HEK293 (cell line): ENCODE measurements at regions not wholly inside any gene's neighbourhood (a gene's known extent, or its start where the extent isn't known, plus 50 kb on each side); places are given as distances from the start of the nearest gene placed in this dataset.

ENCODE experiments used
- ATF2 ChIP-seq: fragments of 450-650 bp; formaldehyde crosslinking; IDR thresholded peaks from 2 replicates; pipeline ENCODE4 v1.5.1; 2016; ENCODE audit warnings: missing biosample characterization, missing genetic modification characterization, low read depth
- BCL11A ChIP-seq: fragments of 450-650 bp; formaldehyde crosslinking; IDR thresholded peaks from 2 replicates; pipeline ENCODE4 v1.5.1; 2016; ENCODE audit warnings: low read depth, missing biosample characterization, missing genetic modification characterization
- REST ChIP-seq: fragments of 450-650 bp; formaldehyde crosslinking; IDR thresholded peaks from 2 replicates; pipeline ENCODE4 v1.5.1; 2016; ENCODE audit warnings: missing biosample characterization, missing genetic modification characterization
- YY1 ChIP-seq: fragments of 450-650 bp; formaldehyde crosslinking; IDR thresholded peaks from 2 replicates; pipeline ENCODE4 v1.5.1; 2018; ENCODE audit warnings: missing biosample characterization, missing genetic modification characterization
- ZFP69B ChIP-seq: fragments of 450-650 bp; formaldehyde crosslinking; IDR thresholded peaks from 2 replicates; pipeline ENCODE4 v1.5.1; 2016; ENCODE audit warnings: missing biosample characterization, missing genetic modification characterization
- ZNF274 ChIP-seq, 2 experiments: fragments of 200-500 bp in 1 of 2; fragments of 450-650 bp in 1 of 2; sonication (Bioruptor generic) in 1 of 2; formaldehyde crosslinking in 1 of 2; IDR thresholded peaks; 2 replicates each; pipeline versions ENCODE4 v1.5.1 to v1.6.1; 2014 to 2016; ENCODE audit warnings: borderline replicate concordance in 1 of 2, inconsistent platforms in 1 of 2, low read length in 1 of 2, missing biosample characterization in 1 of 2, missing genetic modification characterization in 1 of 2
- ZNF416 ChIP-seq: fragments of 450-650 bp; formaldehyde crosslinking; IDR thresholded peaks from 2 replicates; pipeline ENCODE4 v1.5.1; 2016; ENCODE audit warnings: missing biosample characterization, missing genetic modification characterization
- ZNF513 ChIP-seq: fragments of 450-650 bp; IDR thresholded peaks from 2 replicates; pipeline ENCODE4 v1.5.1; 2018; ENCODE audit warnings: missing biosample characterization, missing genetic modification characterization
- ZNF530 ChIP-seq: fragments of 450-650 bp; formaldehyde crosslinking; IDR thresholded peaks from 2 replicates; pipeline ENCODE4 v1.5.1; 2016; ENCODE audit warnings: low read depth, missing biosample characterization, missing genetic modification characterization
- TF ChIP-seq, protein P1 (sequence below): sonication (generic); formaldehyde crosslinking; IDR thresholded peaks from 2 replicates; pipeline ENCODE4 v1.8.1; 2022; ENCODE audit warnings: mild to moderate bottlenecking, moderate library complexity, missing genetic modification reagents
- TF ChIP-seq, protein P2 (sequence below): fragments of 450-650 bp; formaldehyde crosslinking; IDR thresholded peaks from 2 replicates; pipeline ENCODE4 v1.5.1; 2016; ENCODE audit warnings: missing biosample characterization, missing genetic modification characterization

GRCh38 chr14:86896701-86897100 lies 1096.3 kb downstream of the GALC start:
- TF ChIP-seq YY1 (tag by site-specific recombination) (no peak), ATF2 (no peak), ZNF530 (tag by site-specific recombination) (no peak), REST (no peak), BCL11A (tag by site-specific recombination) (no peak), ZNF274 (IDR thresholded peaks at IDR 0.05; ENCODE audit: low read length) (no peak), ZNF274 (tag by site-specific recombination; IDR thresholded peaks at IDR 0.05; ENCODE audit: borderline replicate concordance) (no peak), ZFP69B (tag by site-specific recombination) (no peak), ZNF416 (tag by site-specific recombination) (no peak), ZNF513 (tag by site-specific recombination) (no peak)
- TF ChIP-seq, protein P1, sequence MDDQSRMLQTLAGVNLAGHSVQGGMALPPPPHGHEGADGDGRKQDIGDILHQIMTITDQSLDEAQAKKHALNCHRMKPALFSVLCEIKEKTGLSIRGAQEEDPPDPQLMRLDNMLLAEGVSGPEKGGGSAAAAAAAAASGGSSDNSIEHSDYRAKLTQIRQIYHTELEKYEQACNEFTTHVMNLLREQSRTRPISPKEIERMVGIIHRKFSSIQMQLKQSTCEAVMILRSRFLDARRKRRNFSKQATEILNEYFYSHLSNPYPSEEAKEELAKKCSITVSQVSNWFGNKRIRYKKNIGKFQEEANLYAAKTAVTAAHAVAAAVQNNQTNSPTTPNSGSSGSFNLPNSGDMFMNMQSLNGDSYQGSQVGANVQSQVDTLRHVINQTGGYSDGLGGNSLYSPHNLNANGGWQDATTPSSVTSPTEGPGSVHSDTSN (CRISPR knock-in tag), result no peak
- TF ChIP-seq, protein P2, sequence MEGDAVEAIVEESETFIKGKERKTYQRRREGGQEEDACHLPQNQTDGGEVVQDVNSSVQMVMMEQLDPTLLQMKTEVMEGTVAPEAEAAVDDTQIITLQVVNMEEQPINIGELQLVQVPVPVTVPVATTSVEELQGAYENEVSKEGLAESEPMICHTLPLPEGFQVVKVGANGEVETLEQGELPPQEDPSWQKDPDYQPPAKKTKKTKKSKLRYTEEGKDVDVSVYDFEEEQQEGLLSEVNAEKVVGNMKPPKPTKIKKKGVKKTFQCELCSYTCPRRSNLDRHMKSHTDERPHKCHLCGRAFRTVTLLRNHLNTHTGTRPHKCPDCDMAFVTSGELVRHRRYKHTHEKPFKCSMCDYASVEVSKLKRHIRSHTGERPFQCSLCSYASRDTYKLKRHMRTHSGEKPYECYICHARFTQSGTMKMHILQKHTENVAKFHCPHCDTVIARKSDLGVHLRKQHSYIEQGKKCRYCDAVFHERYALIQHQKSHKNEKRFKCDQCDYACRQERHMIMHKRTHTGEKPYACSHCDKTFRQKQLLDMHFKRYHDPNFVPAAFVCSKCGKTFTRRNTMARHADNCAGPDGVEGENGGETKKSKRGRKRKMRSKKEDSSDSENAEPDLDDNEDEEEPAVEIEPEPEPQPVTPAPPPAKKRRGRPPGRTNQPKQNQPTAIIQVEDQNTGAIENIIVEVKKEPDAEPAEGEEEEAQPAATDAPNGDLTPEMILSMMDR (tag by site-specific recombination), result no peak
